ENCODE measurements at regions not wholly inside any gene's neighbourhood (a gene's known extent, or its start where the extent isn't known, plus 50 kb on each side); places are given as distances from the start of the nearest gene placed in this dataset.
"Not testable (repeated sequence)": the region's sequence is repeated elsewhere in the genome, so short reads cannot be mapped to it uniquely, and the experiment has no call there.

- Histone ChIP-seq H2BK12ac (ENCODE audit: low read length) (no peak overlapping the region), H3K14ac (ENCODE audit: low read length) (no peak overlapping the region)
- WGBS (ENCODE audit: extremely low coverage, insufficient coverage, insufficient read length), result no CpG with 5 or more reads among the region's 1 CpG
These were observed 569.0 kb upstream of the SYT4 start for GRCh38 chr18:43846299-43846698.

GRCh38 chr18:43847164-43848091 is 570.1 kb upstream of the SYT4 start:
- no peak overlapping the region for H4K91ac ChIP-seq (ENCODE audit: low read depth, low read length)
- H4K8ac ChIP-seq (ENCODE audit: low read depth, low read length), result peak overlapping the region; percentile 70
- no peak overlapping the region for H3K14ac ChIP-seq (ENCODE audit: low read length)
- H3K18ac ChIP-seq (ENCODE audit: low read length), result no peak overlapping the region
- no peak overlapping the region for H3K4me3 ChIP-seq (ENCODE audit: low read depth, low read length)
- H3K9ac ChIP-seq (ENCODE audit: low read length), result no peak overlapping the region
- H3K4ac ChIP-seq (ENCODE audit: low read depth, low read length), result no peak overlapping the region
- H2BK120ac ChIP-seq (ENCODE audit: insufficient read depth, low read length, poor library complexity), result no peak overlapping the region
- no peaks in the 10 kb centered on the region for H3K9me3 ChIP-seq (ENCODE audit: insufficient read depth, low read depth, low read length)
- H3K36me3 ChIP-seq (ENCODE audit: control insufficient read depth in 1 of 2, insufficient read depth in 2 of 2, low read length in 2 of 2), result no peaks in the 10 kb centered on the region
- no peak overlapping the region for H4K12ac ChIP-seq (ENCODE audit: low read depth, low read length)
- WGBS (ENCODE audit: extremely low coverage, insufficient coverage, insufficient read length), result no CpG with 5 or more reads among the region's 8 CpGs
- no peak overlapping the region for H3K4me2 ChIP-seq (ENCODE audit: low read length)
- H3K79me2 ChIP-seq (ENCODE audit: control insufficient read depth, insufficient read depth, low read length, poor library complexity), result no peaks in the 10 kb centered on the region
- no peaks in the 10 kb centered on the region for H3K4me1 ChIP-seq (ENCODE audit: control insufficient read depth in 1 of 2, insufficient read depth in 2 of 2, low read length in 2 of 2)
- no peak overlapping the region for H2BK12ac ChIP-seq (ENCODE audit: low read length)
- no peak overlapping the region for H3K23ac ChIP-seq (ENCODE audit: low read length)
- no peak for DNase-seq
- no peaks in the 10 kb centered on the region for H3K27me3 ChIP-seq (ENCODE audit: insufficient read depth, low read length)
- H3K27ac ChIP-seq (ENCODE audit: low read depth, low read length), result no peak overlapping the region
- H2AFZ ChIP-seq (ENCODE audit: insufficient read depth, low read length, poor library complexity), result peak overlapping the region; percentile 63
- no peak overlapping the region for H2BK5ac ChIP-seq (ENCODE audit: low read depth, low read length, poor library complexity)
- no peak overlapping the region for H2AK5ac ChIP-seq (ENCODE audit: low read length)
- H3K79me1 ChIP-seq (ENCODE audit: low read length), result no peaks in the 10 kb centered on the region

More at GRCh38 chr18:43846299-43846698, 569.0 kb upstream of the SYT4 start:
- H2BK5ac ChIP-seq (ENCODE audit: low read depth, low read length, poor library complexity), result no peak overlapping the region
- no peak overlapping the region for H3K4ac ChIP-seq (ENCODE audit: low read depth, low read length)
- no peaks in the 10 kb centered on the region for H3K27me3 ChIP-seq (ENCODE audit: insufficient read depth, low read length)
- no peak overlapping the region for H4K8ac ChIP-seq (ENCODE audit: low read depth, low read length)
- no peaks in the 10 kb centered on the region for H3K36me3 ChIP-seq (ENCODE audit: control insufficient read depth in 1 of 2, insufficient read depth in 2 of 2, low read length in 2 of 2)
- H3K9me3 ChIP-seq (ENCODE audit: insufficient read depth, low read depth, low read length), result no peaks in the 10 kb centered on the region
- no peak overlapping the region for H3K9ac ChIP-seq (ENCODE audit: low read length)
- no peak overlapping the region for H3K4me2 ChIP-seq (ENCODE audit: low read length)
- no peak overlapping the region for H4K91ac ChIP-seq (ENCODE audit: low read depth, low read length)
- no peak overlapping the region for H3K4me3 ChIP-seq (ENCODE audit: low read depth, low read length)
- DNase-seq, result no peak
- no peak overlapping the region for H3K23ac ChIP-seq (ENCODE audit: low read length)
- H3K27ac ChIP-seq (ENCODE audit: low read depth, low read length), result no peak overlapping the region
- no peak overlapping the region for H2AK5ac ChIP-seq (ENCODE audit: low read length)
- H4K12ac ChIP-seq (ENCODE audit: low read depth, low read length), result no peak overlapping the region
- no peak overlapping the region for H2AFZ ChIP-seq (ENCODE audit: insufficient read depth, low read length, poor library complexity)
- no peak overlapping the region for H3K18ac ChIP-seq (ENCODE audit: low read length)
- H3K4me1 ChIP-seq (ENCODE audit: control insufficient read depth in 1 of 2, insufficient read depth in 2 of 2, low read length in 2 of 2), result no peaks in the 10 kb centered on the region
- no peaks in the 10 kb centered on the region for H3K79me2 ChIP-seq (ENCODE audit: control insufficient read depth, insufficient read depth, low read length, poor library complexity)
- no peak overlapping the region for H2BK120ac ChIP-seq (ENCODE audit: insufficient read depth, low read length, poor library complexity)
- H3K79me1 ChIP-seq (ENCODE audit: low read length), result no peaks in the 10 kb centered on the region

- not testable (repeated sequence) for H2AK5ac ChIP-seq (ENCODE audit: low read length); H3K4me3 ChIP-seq (ENCODE audit: low read depth, low read length); H4K91ac ChIP-seq (ENCODE audit: low read depth, low read length); H3K9me3 ChIP-seq (ENCODE audit: insufficient read depth, low read depth, low read length); H2BK12ac ChIP-seq (ENCODE audit: low read length); H2AFZ ChIP-seq (ENCODE audit: insufficient read depth, low read length, poor library complexity); H3K4me1 ChIP-seq (ENCODE audit: control insufficient read depth in 1 of 2, insufficient read depth in 2 of 2, low read length in 2 of 2); H2BK120ac ChIP-seq (ENCODE audit: insufficient read depth, low read length, poor library complexity); H4K8ac ChIP-seq (ENCODE audit: low read depth, low read length); H2BK5ac ChIP-seq (ENCODE audit: low read depth, low read length, poor library complexity); H3K27ac ChIP-seq (ENCODE audit: low read depth, low read length); H3K14ac ChIP-seq (ENCODE audit: low read length); H3K36me3 ChIP-seq (ENCODE audit: control insufficient read depth in 1 of 2, insufficient read depth in 2 of 2, low read length in 2 of 2); H3K4me2 ChIP-seq (ENCODE audit: low read length); H3K9ac ChIP-seq (ENCODE audit: low read length); H3K79me1 ChIP-seq (ENCODE audit: low read length); H3K4ac ChIP-seq (ENCODE audit: low read depth, low read length); H4K12ac ChIP-seq (ENCODE audit: low read depth, low read length); H3K79me2 ChIP-seq (ENCODE audit: control insufficient read depth, insufficient read depth, low read length, poor library complexity); H3K18ac ChIP-seq (ENCODE audit: low read length); DNase-seq; H3K23ac ChIP-seq (ENCODE audit: low read length); H3K27me3 ChIP-seq (ENCODE audit: insufficient read depth, low read length)
- WGBS (ENCODE audit: extremely low coverage, insufficient coverage, insufficient read length), result no CpG with 5 or more reads among the region's 2 CpGs
These were observed 572.5 kb upstream of the SYT4 start for GRCh38 chr18:43849831-43850230.

GRCh38 chr18:43855376-43855775 is 578.1 kb upstream of the SYT4 start:
- H3K79me2 ChIP-seq (ENCODE audit: control insufficient read depth, insufficient read depth, low read length, poor library complexity), result no peaks in the 10 kb centered on the region
- no peak overlapping the region for H4K12ac ChIP-seq (ENCODE audit: low read depth, low read length)
- H2AK5ac ChIP-seq (ENCODE audit: low read length), result no peak overlapping the region
- no peak overlapping the region for H3K4me3 ChIP-seq (ENCODE audit: low read depth, low read length)
- no peak overlapping the region for H3K4ac ChIP-seq (ENCODE audit: low read depth, low read length)
- H3K18ac ChIP-seq (ENCODE audit: low read length), result no peak overlapping the region
- no peak overlapping the region for H3K14ac ChIP-seq (ENCODE audit: low read length)
- no peak overlapping the region for H2BK120ac ChIP-seq (ENCODE audit: insufficient read depth, low read length, poor library complexity)
- H3K9me3 ChIP-seq (ENCODE audit: insufficient read depth, low read depth, low read length), result no peaks in the 10 kb centered on the region
- H3K4me1 ChIP-seq (ENCODE audit: control insufficient read depth in 1 of 2, insufficient read depth in 2 of 2, low read length in 2 of 2), result no peaks in the 10 kb centered on the region
- no peak for DNase-seq
- H4K8ac ChIP-seq (ENCODE audit: low read depth, low read length), result no peak overlapping the region
- no peak overlapping the region for H4K91ac ChIP-seq (ENCODE audit: low read depth, low read length)
- no peak overlapping the region for H2BK12ac ChIP-seq (ENCODE audit: low read length)
- H3K36me3 ChIP-seq (ENCODE audit: control insufficient read depth in 1 of 2, insufficient read depth in 2 of 2, low read length in 2 of 2), result no peaks in the 10 kb centered on the region
- H3K23ac ChIP-seq (ENCODE audit: low read length), result no peak overlapping the region
- no peaks in the 10 kb centered on the region for H3K79me1 ChIP-seq (ENCODE audit: low read length)
- no peak overlapping the region for H3K27ac ChIP-seq (ENCODE audit: low read depth, low read length)
- no peak overlapping the region for H3K9ac ChIP-seq (ENCODE audit: low read length)
- no peak overlapping the region for H2BK5ac ChIP-seq (ENCODE audit: low read depth, low read length, poor library complexity)
- H2AFZ ChIP-seq (ENCODE audit: insufficient read depth, low read length, poor library complexity), result no peak overlapping the region
- no CpG with 5 or more reads among the region's 2 CpGs for WGBS (ENCODE audit: extremely low coverage, insufficient coverage, insufficient read length)
- no peaks in the 10 kb centered on the region for H3K27me3 ChIP-seq (ENCODE audit: insufficient read depth, low read length)
- no peak overlapping the region for H3K4me2 ChIP-seq (ENCODE audit: low read length)

Data from trophoblast cell (in vitro differentiated cells and primary cell).